ENCODE measurements at regions not wholly inside any gene's neighbourhood (a gene's known extent, or its start where the extent isn't known, plus 50 kb on each side); places are given as distances from the start of the nearest gene placed in this dataset.

GRCh38 chr2:16719485-16719808 lies 53.8 kb upstream of the CYRIA start:
- no peak overlapping the region for H3K4me3 ChIP-seq (ENCODE audit: low read depth, low read length)
- TF ChIP-seq CTCF (IDR thresholded peaks at IDR 0.05; ENCODE audit: borderline replicate concordance, insufficient read depth, low read depth, low read length): no peak

- TF ChIP-seq CTCF (IDR thresholded peaks at IDR 0.05; ENCODE audit: borderline replicate concordance, insufficient read depth, low read depth, low read length): no peak
- no peak overlapping the region for H3K4me3 ChIP-seq (ENCODE audit: low read depth, low read length)
These were observed 53.2 kb upstream of the CYRIA start for GRCh38 chr2:16718576-16719484.

- H3K4me3 ChIP-seq (ENCODE audit: low read depth, low read length): no peak overlapping the region
- no peak for TF ChIP-seq CTCF (IDR thresholded peaks at IDR 0.05; ENCODE audit: borderline replicate concordance, insufficient read depth, low read depth, low read length)
These were observed 51.8 kb upstream of the CYRIA start for GRCh38 chr2:16717477-16717876.

- no peak for TF ChIP-seq CTCF (IDR thresholded peaks at IDR 0.05; ENCODE audit: borderline replicate concordance, insufficient read depth, low read depth, low read length)
- no peak overlapping the region for H3K4me3 ChIP-seq (ENCODE audit: low read depth, low read length)
These were observed 51.3 kb upstream of the CYRIA start for GRCh38 chr2:16716944-16717343.

- H3K4me3 ChIP-seq (ENCODE audit: low read depth, low read length): no peak overlapping the region
- TF ChIP-seq CTCF (IDR thresholded peaks at IDR 0.05; ENCODE audit: borderline replicate concordance, insufficient read depth, low read depth, low read length): no peak
These were observed 50.4 kb upstream of the CYRIA start for GRCh38 chr2:16716024-16716423.
